Lung (tissue), 11 donors: ENCODE measurements at regions not wholly inside any gene's neighbourhood (a gene's known extent, or its start where the extent isn't known, plus 50 kb on each side); places are given as distances from the start of the nearest gene placed in this dataset.

Experiments used
- ATAC-seq: fragments of 200-7000 bp; cut with Tn5 transposase; one replicate; pipeline ENCODE4 v1.9.1; 2020; ENCODE audit warnings: moderate number of reproducible peaks; ENCODE audit not compliant: insufficient read depth, low FRiP score
- DNase-seq, 3 donors: peaks; one replicate each; pipeline ENCODE4 v3.0.0-alpha.2; 2013 to 2017
- H3K27ac ChIP-seq, 2 donors: one replicate each; pipeline ENCODE4 v1.5.1; 2013; ENCODE audit warnings: mild to moderate bottlenecking in 2 of 2, moderate library complexity in 2 of 2, control low read depth in 1 of 2, inconsistent platforms in 1 of 2, low read depth in 1 of 2, low read length in 1 of 2
- H3K27me3 ChIP-seq, 3 donors: one replicate each; pipeline ENCODE4 v1.5.1; 2013; ENCODE audit warnings: low read length in 2 of 3; ENCODE audit not compliant: control insufficient read depth in 3 of 3, insufficient read depth in 3 of 3
- H3K36me3 ChIP-seq, 4 donors: one replicate each; pipeline ENCODE4 v1.5.1; 2013; ENCODE audit warnings: low read length in 4 of 4, mild to moderate bottlenecking in 1 of 4, moderate library complexity in 1 of 4; ENCODE audit not compliant: control insufficient read depth in 4 of 4, insufficient read depth in 4 of 4
- H3K4me1 ChIP-seq, 5 donors: one replicate each; pipeline ENCODE4 v1.5.1; 2013; ENCODE audit warnings: low read length in 5 of 5, mild to moderate bottlenecking in 2 of 5, moderate library complexity in 1 of 5; ENCODE audit not compliant: control insufficient read depth in 5 of 5, insufficient read depth in 5 of 5
- H3K4me3 ChIP-seq: one replicate; pipeline ENCODE4 v1.5.1; 2013; ENCODE audit warnings: mild to moderate bottlenecking, control low read depth, moderate library complexity
- H3K9ac ChIP-seq, 2 donors: one replicate each; pipeline ENCODE4 v1.5.1; 2013; ENCODE audit warnings: low read length in 2 of 2, control low read depth in 1 of 2; ENCODE audit not compliant: insufficient read depth in 1 of 2
- H3K9me3 ChIP-seq, 4 donors: one replicate each; pipeline ENCODE4 v1.5.1; 2013; ENCODE audit warnings: low read length in 3 of 4, mild to moderate bottlenecking in 1 of 4, moderate library complexity in 1 of 4; ENCODE audit not compliant: control insufficient read depth in 4 of 4, insufficient read depth in 3 of 4
- WGBS, 2 donors: extraction: QIAGEN DNeasy Blood & Tissue Kit; methylation state at CpG; one replicate each; pipeline ENCODE4 v1.1.7; 2013; 5-methylcytosine and 5-hydroxymethylcytosine counted together
- TF ChIP-seq, protein P1 (sequence below): IDR thresholded peaks from 2 replicates; pipeline ENCODE4 v1.5.1; 2012; ENCODE audit warnings: mild to moderate bottlenecking; ENCODE audit errors: control extremely low read depth, extremely low read depth
- donor health status: control.
- donor health status: control.
- donor health status: Bipolar disorder and iron deficiency.
- donor health status: healthy.
- donor health status: DM: yes; HTN: yes; CAD: no.

DNA sequence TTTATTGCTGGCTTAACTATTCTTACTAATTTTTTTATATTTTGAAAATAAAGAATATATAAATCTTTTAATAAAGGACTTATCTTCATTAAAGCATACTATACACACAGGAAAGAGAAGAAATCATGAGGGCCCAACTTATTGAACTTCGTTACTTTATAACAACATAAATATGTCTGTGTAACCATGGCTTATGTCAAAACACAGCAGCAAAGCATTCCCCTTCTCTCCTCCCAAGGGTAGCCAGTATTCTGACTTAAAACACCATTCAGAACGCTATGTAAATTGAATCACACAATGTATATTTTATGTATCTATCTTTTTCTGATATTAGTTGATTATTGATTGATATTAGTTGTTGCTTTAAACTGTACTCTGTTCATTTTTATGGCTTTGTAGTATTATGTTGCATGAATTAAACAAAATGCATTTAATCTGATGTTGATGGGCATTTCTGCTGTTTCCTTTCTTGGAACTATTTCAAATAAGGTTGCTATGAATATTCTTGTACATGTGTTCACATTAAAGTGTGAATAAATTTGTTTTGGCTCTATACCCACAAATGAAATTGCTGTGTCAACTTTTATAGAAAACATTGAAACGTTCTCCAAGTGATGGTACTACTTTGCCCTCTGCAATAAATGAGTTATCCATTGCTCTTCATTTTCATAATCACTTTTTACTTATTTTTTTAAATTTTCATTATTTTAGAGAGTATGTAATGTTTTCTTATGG lies 188.7 kb downstream of the RND3 start:
- DNase-seq, result no peak
- no peak for ATAC-seq

DNA sequence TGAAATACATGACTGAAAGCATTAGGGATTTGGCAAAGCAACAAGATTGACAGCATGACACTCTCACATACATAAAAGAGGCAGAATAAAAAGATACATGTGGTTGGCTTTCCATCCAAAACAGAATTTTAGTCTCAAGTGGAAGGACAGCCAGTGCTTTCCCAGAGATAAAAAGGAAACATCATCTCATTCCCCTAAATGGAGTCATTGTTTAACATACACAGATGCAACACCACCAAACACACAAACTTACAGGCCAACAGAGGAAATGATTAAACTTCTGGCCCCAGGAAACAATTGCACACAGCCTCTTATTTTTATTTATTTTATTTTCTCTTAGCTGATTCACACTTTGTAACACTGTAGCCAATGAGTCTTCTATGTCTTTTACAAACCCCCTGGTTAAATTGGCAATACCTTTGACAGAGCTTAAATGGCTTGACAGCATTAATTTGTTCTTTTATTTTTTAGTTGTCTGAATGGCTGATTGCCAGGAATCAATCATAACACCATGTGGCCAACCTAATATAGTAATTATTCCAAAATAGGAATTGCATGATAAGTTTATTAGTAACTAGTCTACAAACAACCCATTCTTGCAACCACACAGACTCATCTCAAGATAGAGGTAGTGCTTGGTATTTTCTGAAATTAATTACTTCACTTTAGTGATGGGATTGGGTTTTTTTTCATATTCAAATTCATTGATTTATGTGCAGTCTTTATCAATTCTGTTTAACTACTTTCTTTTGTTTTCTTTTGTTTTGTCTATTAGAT lies 190.5 kb downstream of the RND3 start:
- H3K27ac ChIP-seq, result no peak overlapping the region
- H3K9ac ChIP-seq, result no peak overlapping the region
- no peaks in the 10 kb centered on the region for H3K27me3 ChIP-seq
- H3K4me1 ChIP-seq, result peaks cover 0 to 10% (median 0%) of the 10 kb centered on the region in 5 donors
- DNase-seq (peak in 2 of 3 donors; percentile 82 to 86), ATAC-seq (no peak)
- H3K36me3 ChIP-seq, result no peaks in the 10 kb centered on the region
- TF ChIP-seq, protein P1, sequence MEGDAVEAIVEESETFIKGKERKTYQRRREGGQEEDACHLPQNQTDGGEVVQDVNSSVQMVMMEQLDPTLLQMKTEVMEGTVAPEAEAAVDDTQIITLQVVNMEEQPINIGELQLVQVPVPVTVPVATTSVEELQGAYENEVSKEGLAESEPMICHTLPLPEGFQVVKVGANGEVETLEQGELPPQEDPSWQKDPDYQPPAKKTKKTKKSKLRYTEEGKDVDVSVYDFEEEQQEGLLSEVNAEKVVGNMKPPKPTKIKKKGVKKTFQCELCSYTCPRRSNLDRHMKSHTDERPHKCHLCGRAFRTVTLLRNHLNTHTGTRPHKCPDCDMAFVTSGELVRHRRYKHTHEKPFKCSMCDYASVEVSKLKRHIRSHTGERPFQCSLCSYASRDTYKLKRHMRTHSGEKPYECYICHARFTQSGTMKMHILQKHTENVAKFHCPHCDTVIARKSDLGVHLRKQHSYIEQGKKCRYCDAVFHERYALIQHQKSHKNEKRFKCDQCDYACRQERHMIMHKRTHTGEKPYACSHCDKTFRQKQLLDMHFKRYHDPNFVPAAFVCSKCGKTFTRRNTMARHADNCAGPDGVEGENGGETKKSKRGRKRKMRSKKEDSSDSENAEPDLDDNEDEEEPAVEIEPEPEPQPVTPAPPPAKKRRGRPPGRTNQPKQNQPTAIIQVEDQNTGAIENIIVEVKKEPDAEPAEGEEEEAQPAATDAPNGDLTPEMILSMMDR, result no peak
- no peak overlapping the region for H3K4me3 ChIP-seq
- peaks cover 0 to 5% (median 0%) of the 10 kb centered on the region in 4 donors for H3K9me3 ChIP-seq

More for the DNA sequence above, 188.7 kb downstream of the RND3 start:
- WGBS, 2 donors, result 78 to 83% methylated on average over 3 of the region's 3 CpGs
- no peaks in the 10 kb centered on the region for H3K36me3 ChIP-seq
- TF ChIP-seq, protein P1, result no peak
- peaks cover 0 to 7% (median under 1%) of the 10 kb centered on the region in 4 donors for H3K9me3 ChIP-seq
- H3K4me3 ChIP-seq, result no peak overlapping the region
- no peak overlapping the region for H3K27ac ChIP-seq
- H3K27me3 ChIP-seq, result no peaks in the 10 kb centered on the region
- peaks cover 0 to 10% (median 0%) of the 10 kb centered on the region in 5 donors for H3K4me1 ChIP-seq
- H3K9ac ChIP-seq, result no peak overlapping the region

DNA sequence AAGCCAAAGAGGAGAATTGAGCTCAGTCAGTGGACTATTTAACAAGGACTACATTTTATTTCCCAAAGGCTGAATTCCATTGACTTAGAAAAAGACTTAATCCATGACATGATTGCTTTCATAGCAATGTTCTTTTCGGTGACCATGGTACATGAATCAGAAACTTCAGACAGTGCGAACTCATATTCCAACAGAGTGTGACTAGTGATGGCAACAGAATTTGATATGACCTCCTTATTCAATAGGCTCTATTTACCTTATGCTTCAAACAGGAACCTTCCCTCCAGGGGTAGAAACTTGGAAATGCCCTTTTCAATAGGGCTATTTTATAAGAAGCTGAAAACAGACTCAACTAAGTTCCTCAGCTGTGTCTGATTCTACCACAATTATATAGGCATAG lies 191.9 kb downstream of the RND3 start:
- H3K9ac ChIP-seq, result no peak overlapping the region
- WGBS, 2 donors, result 90 to 97% methylated on average over 2 of the region's 2 CpGs
- no peak overlapping the region for H3K4me3 ChIP-seq
- DNase-seq (no peak), ATAC-seq (no peak)
- peaks cover 0 to 10% (median 0%) of the 10 kb centered on the region in 5 donors for H3K4me1 ChIP-seq
- no peak overlapping the region for H3K27ac ChIP-seq
- peaks cover 0 to 5% (median 2%) of the 10 kb centered on the region in 4 donors for H3K9me3 ChIP-seq
- H3K36me3 ChIP-seq, result no peaks in the 10 kb centered on the region
- TF ChIP-seq, protein P1, result no peak
- H3K27me3 ChIP-seq, result no peaks in the 10 kb centered on the region
